GM12865 (cell line): ENCODE measurements at regions not wholly inside any gene's neighbourhood (a gene's known extent, or its start where the extent isn't known, plus 50 kb on each side); places are given as distances from the start of the nearest gene placed in this dataset.

Experiments
- DNase-seq: peaks from one replicate; pipeline ENCODE4 v3.0.0; 2010; ENCODE audit warnings: low read depth
- H3K4me3 ChIP-seq: 2 replicates; pipeline ENCODE4 v1.5.1; 2011; ENCODE audit warnings: mild to moderate bottlenecking, low read depth, low read length, control low read depth
- TF ChIP-seq, protein P1 (sequence below): IDR thresholded peaks from 2 replicates; pipeline ENCODE4 v1.5.1; 2011; ENCODE audit warnings: low read length, control low read depth, low read depth, inconsistent platforms; ENCODE audit not compliant: insufficient read depth; ENCODE audit errors: missing control alignments

DNA sequence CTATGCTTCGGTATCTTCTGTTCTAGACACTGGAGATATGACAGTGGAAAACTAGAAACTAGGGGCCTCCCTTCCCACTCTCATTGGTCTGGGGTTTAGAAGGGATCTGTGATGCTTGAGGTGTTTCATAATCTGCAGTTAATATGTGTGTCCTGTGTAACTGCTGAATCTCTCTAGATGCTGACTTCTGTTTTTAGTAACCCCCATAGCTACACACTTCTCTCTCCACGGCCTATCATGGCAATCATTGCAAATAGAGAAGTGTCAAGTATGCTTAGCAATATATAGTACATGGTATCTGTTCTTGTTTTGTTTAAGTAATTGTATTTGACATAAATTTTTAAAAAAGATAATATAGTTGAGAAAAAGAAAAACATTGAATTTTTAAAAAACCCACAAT is 394.6 kb upstream of the MMS22L start:
- DNase-seq = no peak
- H3K4me3 ChIP-seq = no peak overlapping the region
- TF ChIP-seq, protein P1, sequence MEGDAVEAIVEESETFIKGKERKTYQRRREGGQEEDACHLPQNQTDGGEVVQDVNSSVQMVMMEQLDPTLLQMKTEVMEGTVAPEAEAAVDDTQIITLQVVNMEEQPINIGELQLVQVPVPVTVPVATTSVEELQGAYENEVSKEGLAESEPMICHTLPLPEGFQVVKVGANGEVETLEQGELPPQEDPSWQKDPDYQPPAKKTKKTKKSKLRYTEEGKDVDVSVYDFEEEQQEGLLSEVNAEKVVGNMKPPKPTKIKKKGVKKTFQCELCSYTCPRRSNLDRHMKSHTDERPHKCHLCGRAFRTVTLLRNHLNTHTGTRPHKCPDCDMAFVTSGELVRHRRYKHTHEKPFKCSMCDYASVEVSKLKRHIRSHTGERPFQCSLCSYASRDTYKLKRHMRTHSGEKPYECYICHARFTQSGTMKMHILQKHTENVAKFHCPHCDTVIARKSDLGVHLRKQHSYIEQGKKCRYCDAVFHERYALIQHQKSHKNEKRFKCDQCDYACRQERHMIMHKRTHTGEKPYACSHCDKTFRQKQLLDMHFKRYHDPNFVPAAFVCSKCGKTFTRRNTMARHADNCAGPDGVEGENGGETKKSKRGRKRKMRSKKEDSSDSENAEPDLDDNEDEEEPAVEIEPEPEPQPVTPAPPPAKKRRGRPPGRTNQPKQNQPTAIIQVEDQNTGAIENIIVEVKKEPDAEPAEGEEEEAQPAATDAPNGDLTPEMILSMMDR = no peak

DNA sequence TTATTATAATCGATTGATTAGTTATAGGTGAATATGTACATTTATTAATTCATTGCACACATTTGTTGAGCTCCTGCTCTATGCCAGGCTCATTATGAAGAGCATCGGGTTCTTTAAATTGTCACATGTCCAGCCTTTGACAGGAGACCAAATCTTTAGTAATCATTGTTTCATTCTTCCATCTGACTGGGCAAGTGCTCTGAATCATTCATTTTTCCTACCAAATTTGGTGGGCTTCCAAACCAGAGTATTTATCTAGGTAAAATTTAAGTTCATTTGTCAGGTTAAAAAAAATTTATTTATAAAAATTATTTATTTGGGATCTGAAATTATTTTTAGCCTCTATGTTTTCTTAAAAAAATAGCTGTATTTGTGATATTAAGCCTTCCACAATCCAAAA is 404.9 kb upstream of the MMS22L start:
- no peak for DNase-seq
- TF ChIP-seq, protein P1 = no peak
- no peak overlapping the region for H3K4me3 ChIP-seq

DNA sequence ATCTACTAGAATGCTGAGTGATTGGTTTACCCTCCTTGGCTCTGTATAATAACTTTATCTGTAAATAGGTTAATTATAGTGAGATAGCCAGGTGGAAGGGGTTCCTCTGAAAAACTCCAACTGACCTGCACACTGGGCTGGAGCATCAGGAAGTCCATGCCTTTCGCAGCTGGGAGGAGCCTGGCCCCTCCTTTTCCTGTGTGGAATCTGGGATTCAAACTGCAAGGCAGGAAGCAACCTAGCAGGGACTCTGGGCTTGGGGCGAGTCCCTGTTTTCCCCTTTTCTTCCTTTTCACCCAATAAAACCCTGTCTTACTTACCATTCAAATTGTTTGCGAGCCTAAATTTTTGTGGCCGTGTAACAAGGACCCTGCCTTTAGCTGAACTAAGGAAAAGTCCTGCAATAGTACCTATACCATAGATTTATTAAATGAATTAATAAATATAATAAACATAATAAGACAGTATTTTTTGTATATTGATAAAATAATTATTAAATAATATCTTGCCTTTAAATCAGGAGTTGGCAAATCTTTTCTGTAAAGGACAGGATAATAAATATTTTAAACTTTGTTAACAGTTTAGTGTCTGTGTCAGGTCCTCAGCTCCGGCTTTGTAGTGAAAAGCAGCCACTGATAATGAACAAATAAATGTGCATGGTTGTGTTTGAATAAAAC is 406.2 kb upstream of the MMS22L start:
- no peak for DNase-seq
- TF ChIP-seq, protein P1 = no peak
- no peak overlapping the region for H3K4me3 ChIP-seq

DNA sequence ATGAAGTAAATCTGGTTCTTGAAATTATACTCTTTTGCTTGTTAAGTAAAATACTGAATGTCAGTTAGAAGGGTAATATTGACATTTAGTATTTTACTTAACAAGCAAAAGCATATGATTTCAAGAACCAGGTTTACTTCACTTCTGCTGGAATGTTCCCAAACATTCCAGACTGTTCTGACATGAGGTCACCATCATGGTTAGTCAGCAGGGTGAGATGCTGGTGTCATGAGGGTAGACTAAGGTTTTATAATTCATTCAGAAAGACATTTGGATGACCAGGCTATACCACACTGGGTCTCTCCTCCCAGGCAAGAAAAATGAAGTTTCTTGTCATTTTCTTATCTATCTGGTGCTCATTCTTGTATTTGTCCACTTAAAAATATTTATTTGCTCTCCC is 414.4 kb upstream of the MMS22L start:
- no peak for DNase-seq

DNA sequence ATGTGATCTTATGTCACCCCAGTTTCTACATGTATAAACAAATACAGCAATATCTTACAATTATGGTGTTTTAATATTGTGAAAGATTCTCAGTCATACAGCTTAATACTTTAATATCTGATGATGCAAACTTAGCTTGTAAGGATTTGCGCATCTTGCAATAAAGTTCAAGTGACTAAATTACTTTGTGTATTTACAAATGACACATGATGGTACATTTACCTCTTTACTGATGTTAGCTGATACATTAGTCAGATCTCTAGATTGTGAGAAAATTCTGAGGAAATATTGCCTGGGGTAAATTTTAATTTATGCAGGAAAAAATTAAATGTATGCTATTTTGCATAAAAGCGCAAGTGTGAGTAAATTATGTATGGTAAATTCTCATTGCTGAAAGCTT is 418.8 kb upstream of the MMS22L start:
- DNase-seq = no peak
- TF ChIP-seq, protein P1 = no peak
- no peak overlapping the region for H3K4me3 ChIP-seq

More for the DNA sequence above, 414.4 kb upstream of the MMS22L start:
- H3K4me3 ChIP-seq = no peak overlapping the region
- TF ChIP-seq, protein P1 = no peak

DNA sequence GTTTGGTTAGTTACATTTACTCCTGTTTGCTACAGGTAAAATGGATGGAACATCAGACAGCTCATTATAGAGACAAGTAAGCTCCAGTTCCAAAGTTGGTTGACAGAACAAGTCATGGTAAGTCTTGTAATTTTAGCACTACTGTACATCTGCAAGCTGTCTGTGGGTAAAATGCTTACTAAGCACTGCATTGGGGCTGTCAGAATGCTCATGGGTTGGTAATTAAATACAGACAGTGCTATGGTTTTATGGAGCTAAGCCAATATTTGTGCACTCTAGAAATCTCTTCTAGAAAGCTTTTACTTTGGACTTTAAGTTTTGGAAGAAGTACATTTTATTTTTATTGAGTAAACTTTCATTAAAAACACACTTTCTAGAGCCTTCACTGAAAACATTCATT is 419.2 kb upstream of the MMS22L start:
- DNase-seq = no peak
- H3K4me3 ChIP-seq = no peak overlapping the region
- TF ChIP-seq, protein P1 = no peak

DNA sequence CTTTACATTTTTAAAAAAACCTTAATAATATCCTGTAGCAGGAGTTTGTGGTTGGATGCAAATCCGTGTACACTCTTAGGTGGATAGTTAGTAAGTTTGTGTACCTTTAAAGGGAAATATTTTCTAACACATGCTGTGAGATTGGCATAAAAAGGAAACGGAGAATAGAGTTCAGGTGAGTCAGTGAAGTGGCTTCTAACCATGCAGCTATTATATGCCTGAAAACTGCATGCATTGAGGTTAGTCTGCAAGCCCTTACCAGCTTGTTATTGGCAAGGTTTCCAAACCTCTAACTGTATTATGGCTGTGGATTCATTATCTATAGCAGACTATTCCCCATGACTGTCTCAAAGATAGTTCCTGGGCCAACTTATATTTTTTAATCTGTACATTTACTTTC is 420.6 kb upstream of the MMS22L start:
- H3K4me3 ChIP-seq = no peak overlapping the region
- no peak for DNase-seq
- TF ChIP-seq, protein P1 = no peak
